ENCODE measurements at regions not wholly inside any gene's neighbourhood (a gene's known extent, or its start where the extent isn't known, plus 50 kb on each side); places are given as distances from the start of the nearest gene placed in this dataset.

DNA sequence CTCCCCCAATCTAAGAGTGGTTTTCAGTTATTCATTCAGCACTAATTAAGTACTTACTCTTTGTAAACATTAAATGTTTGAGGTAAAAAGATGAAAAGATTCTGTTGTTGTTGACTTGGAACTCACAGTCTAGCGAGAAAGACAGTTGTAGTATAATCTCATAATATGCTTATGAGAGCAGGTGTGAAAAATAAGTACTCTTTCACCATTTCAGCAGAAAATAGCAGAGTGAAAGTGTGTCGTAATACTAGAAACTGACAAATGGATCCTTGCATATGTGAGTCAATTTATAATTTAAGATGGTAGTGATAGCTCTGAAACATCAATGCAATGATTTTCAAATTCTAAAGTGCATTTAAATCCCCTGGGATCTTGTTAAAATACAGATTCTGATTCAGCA is 618.8 kb upstream of the CCDC54 start:
- Histone ChIP-seq H3K9me3 (no peaks in the 10 kb centered on the region), H3K4me1 (ENCODE audit: control insufficient read depth in 1 of 2, insufficient read depth in 1 of 2, low read depth in 1 of 2, low read length in 1 of 2) (no peaks in the 10 kb centered on the region), H3K27ac (no peak overlapping the region), H3K36me3 (no peaks in the 10 kb centered on the region), H3K27me3 (no peaks in the 10 kb centered on the region), H3K4me3 (ENCODE audit: low read depth in 1 of 2, low read length in 1 of 2) (no peak overlapping the region)
- TF ChIP-seq, protein P1, sequence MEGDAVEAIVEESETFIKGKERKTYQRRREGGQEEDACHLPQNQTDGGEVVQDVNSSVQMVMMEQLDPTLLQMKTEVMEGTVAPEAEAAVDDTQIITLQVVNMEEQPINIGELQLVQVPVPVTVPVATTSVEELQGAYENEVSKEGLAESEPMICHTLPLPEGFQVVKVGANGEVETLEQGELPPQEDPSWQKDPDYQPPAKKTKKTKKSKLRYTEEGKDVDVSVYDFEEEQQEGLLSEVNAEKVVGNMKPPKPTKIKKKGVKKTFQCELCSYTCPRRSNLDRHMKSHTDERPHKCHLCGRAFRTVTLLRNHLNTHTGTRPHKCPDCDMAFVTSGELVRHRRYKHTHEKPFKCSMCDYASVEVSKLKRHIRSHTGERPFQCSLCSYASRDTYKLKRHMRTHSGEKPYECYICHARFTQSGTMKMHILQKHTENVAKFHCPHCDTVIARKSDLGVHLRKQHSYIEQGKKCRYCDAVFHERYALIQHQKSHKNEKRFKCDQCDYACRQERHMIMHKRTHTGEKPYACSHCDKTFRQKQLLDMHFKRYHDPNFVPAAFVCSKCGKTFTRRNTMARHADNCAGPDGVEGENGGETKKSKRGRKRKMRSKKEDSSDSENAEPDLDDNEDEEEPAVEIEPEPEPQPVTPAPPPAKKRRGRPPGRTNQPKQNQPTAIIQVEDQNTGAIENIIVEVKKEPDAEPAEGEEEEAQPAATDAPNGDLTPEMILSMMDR (IDR thresholded peaks at IDR 0.05) = no peak

DNA sequence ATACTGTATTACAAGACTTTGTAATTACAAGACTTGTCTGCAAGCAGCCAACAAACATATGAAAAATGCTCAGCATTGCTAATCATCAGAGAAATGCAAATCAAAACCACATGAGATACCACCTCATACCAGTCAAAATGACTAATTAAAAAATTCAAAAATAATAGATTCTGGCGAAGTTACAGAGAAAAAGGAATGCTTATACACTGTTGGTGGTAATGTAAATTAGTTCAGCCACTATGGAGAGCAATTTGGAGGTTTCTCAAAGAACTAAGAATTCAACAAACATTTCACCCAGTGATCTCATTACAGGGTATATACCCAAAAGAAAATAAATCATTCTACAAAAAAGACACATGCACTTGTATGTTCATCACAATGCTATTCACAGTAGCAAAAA is 617.5 kb upstream of the CCDC54 start:
- Histone ChIP-seq H3K4me3 (ENCODE audit: low read depth in 1 of 2, low read length in 1 of 2) (no peak overlapping the region), H3K36me3 (no peaks in the 10 kb centered on the region), H3K9me3 (no peaks in the 10 kb centered on the region), H3K27me3 (no peaks in the 10 kb centered on the region), H3K27ac (no peak overlapping the region), H3K4me1 (ENCODE audit: control insufficient read depth in 1 of 2, insufficient read depth in 1 of 2, low read depth in 1 of 2, low read length in 1 of 2) (no peaks in the 10 kb centered on the region)
- TF ChIP-seq, protein P1 (IDR thresholded peaks at IDR 0.05) = no peak

DNA sequence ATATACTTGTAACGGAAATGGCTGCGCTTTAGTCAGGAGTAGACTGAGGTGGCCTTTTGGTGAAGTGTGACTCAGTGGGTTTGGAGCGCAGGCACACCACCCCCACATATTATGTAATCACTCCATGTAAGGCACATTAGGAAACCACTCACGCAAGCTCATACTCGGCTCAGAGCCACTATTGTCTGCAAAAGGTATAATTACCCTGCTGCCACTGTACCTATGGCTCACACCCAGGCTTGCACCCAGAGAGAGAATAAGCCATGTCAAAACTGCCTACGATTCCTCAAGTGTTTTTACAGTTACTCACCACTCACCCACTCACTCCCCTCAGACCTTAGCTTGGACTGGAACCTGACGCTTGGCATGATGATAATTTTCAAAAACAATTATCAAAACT is 611.9 kb upstream of the CCDC54 start:
- TF ChIP-seq, protein P1 (IDR thresholded peaks at IDR 0.05) = no peak
- no peaks in the 10 kb centered on the region for H3K9me3 ChIP-seq
- H3K4me1 ChIP-seq (ENCODE audit: control insufficient read depth in 1 of 2, insufficient read depth in 1 of 2, low read depth in 1 of 2, low read length in 1 of 2) = no peaks in the 10 kb centered on the region
- no peaks in the 10 kb centered on the region for H3K27me3 ChIP-seq
- H3K36me3 ChIP-seq = no peaks in the 10 kb centered on the region
- no peak overlapping the region for H3K27ac ChIP-seq
- H3K4me3 ChIP-seq (ENCODE audit: low read depth in 1 of 2, low read length in 1 of 2) = no peak overlapping the region

DNA sequence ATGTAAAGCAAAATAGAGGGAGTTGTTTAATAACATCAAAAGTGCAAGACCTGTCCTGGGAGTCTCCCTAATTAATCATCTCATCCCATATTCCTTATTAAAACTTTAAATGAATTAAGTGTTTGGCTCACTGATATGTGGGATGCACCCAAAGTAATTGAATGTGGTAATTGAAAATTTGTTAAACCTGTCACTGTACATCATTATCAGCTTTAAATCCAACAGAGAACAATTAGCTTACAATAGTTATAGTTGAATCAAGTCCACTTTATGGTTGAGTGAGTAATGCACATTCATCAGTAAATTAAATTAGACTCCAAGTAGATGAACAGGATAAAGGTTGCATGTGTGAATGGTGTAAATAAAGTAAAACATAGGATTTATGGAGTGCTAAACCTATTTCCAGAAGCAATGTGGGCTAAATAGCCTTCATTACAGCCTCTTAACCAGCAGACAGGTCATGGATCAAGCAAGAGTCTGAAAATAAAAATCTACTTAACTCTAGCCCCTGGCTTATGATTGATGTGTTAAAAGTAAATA is 608.2 kb upstream of the CCDC54 start:
- Histone ChIP-seq H3K4me1 (ENCODE audit: control insufficient read depth in 1 of 2, insufficient read depth in 1 of 2, low read depth in 1 of 2, low read length in 1 of 2) (no peaks in the 10 kb centered on the region), H3K27me3 (no peaks in the 10 kb centered on the region), H3K27ac (no peak overlapping the region), H3K4me3 (ENCODE audit: low read depth in 1 of 2, low read length in 1 of 2) (no peak overlapping the region), H3K36me3 (no peaks in the 10 kb centered on the region), H3K9me3 (no peaks in the 10 kb centered on the region)
- TF ChIP-seq, protein P1 (IDR thresholded peaks at IDR 0.05) = no peak

DNA sequence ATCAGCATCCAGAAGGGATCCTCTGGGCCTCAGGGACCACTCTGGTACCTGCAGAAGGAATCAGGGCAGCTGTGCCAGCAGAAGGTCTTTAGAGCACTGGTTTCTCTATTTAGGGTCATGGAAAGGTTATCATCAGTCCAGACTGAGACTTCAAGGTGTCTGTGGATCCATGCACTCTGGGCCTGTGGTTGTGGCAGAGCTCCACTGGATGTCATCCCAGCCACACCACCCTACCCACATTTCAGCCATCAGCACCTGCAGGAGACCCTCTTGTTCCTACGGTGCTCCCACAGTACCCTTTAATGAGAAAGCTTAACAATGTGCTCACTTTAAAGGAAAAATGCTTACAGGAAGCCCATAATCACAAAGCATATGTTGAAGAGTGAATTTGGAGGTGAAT is 603.4 kb upstream of the CCDC54 start:
- no peaks in the 10 kb centered on the region for H3K4me1 ChIP-seq (ENCODE audit: control insufficient read depth in 1 of 2, insufficient read depth in 1 of 2, low read depth in 1 of 2, low read length in 1 of 2)
- no peaks in the 10 kb centered on the region for H3K36me3 ChIP-seq
- H3K27me3 ChIP-seq = no peaks in the 10 kb centered on the region
- H3K27ac ChIP-seq = no peak overlapping the region
- H3K4me3 ChIP-seq (ENCODE audit: low read depth in 1 of 2, low read length in 1 of 2) = no peak overlapping the region
- no peaks in the 10 kb centered on the region for H3K9me3 ChIP-seq
- TF ChIP-seq, protein P1 (IDR thresholded peaks at IDR 0.05) = no peak

DNA sequence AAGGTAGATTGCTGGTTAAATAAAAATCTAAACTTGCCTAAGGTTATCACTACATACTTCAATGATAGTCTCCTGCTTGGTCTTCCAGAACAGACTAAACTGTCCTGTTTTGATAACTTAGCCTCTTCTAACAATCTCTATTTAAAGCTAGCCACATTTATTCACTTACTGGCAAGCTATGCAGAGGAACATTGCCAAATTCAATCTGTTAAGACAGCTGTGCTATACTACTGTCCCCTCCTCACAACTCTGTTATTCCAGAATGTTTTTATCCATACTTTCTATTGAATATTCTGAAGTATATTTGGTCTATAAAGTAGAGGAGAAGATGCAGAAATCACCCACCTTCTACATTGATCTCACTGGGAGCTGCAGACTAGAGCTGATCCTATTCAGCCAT is 594.0 kb upstream of the CCDC54 start:
- no peak overlapping the region for H3K4me3 ChIP-seq (ENCODE audit: low read depth in 1 of 2, low read length in 1 of 2)
- H3K36me3 ChIP-seq = no peaks in the 10 kb centered on the region
- no peak overlapping the region for H3K27ac ChIP-seq
- no peaks in the 10 kb centered on the region for H3K27me3 ChIP-seq
- TF ChIP-seq, protein P1 (IDR thresholded peaks at IDR 0.05) = no peak
- no peaks in the 10 kb centered on the region for H3K4me1 ChIP-seq (ENCODE audit: control insufficient read depth in 1 of 2, insufficient read depth in 1 of 2, low read depth in 1 of 2, low read length in 1 of 2)
- no peaks in the 10 kb centered on the region for H3K9me3 ChIP-seq

Measured in neutrophil (primary cell).